ENCODE measurements at regions not wholly inside any gene's neighbourhood (a gene's known extent, or its start where the extent isn't known, plus 50 kb on each side); places are given as distances from the start of the nearest gene placed in this dataset.

DNA sequence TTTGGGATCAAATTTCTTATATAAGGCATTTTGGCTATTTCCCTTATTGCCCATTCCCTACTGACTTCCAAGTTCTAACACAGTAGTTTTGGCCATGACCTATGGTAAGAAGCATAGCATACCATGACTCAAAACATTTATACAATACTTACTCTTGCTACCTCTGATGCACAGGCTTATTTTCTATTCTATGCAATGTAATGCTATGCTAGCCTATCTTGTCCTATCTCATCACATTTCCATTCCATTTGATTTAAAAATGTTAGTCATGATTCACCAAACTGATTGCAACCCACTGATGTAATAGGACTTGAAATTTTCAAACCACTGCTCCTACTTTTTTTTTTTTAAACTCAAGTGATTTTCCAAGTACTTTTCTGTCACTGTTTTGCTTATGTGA is 658.5 kb downstream of the TYW1 start:
- TF ChIP-seq, protein P1, sequence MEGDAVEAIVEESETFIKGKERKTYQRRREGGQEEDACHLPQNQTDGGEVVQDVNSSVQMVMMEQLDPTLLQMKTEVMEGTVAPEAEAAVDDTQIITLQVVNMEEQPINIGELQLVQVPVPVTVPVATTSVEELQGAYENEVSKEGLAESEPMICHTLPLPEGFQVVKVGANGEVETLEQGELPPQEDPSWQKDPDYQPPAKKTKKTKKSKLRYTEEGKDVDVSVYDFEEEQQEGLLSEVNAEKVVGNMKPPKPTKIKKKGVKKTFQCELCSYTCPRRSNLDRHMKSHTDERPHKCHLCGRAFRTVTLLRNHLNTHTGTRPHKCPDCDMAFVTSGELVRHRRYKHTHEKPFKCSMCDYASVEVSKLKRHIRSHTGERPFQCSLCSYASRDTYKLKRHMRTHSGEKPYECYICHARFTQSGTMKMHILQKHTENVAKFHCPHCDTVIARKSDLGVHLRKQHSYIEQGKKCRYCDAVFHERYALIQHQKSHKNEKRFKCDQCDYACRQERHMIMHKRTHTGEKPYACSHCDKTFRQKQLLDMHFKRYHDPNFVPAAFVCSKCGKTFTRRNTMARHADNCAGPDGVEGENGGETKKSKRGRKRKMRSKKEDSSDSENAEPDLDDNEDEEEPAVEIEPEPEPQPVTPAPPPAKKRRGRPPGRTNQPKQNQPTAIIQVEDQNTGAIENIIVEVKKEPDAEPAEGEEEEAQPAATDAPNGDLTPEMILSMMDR (IDR thresholded peaks at IDR 0.05), result no peak
- TF ChIP-seq POLR2AphosphoS5 (IDR thresholded peaks at IDR 0.05), result no peak
- TF ChIP-seq POLR2A (IDR thresholded peaks at IDR 0.05), result no peak
